Nephron (organoid): ENCODE measurements at regions not wholly inside any gene's neighbourhood (a gene's known extent, or its start where the extent isn't known, plus 50 kb on each side); places are given as distances from the start of the nearest gene placed in this dataset.
"Not testable (repeated sequence)": the region's sequence is repeated elsewhere in the genome, so short reads cannot be mapped to it uniquely, and the experiment has no call there.

Experiments
- H3K27ac Mint-ChIP-seq, 3 experiments: 2 replicates each; pipeline ENCODE4 v1.8.0; 2020; ENCODE audit warnings: mixed read lengths in 3 of 3, mild to moderate bottlenecking in 2 of 3, moderate library complexity in 1 of 3
- H3K27me3 Mint-ChIP-seq: 2 replicates; pipeline ENCODE4 v1.8.0; 2021; ENCODE audit warnings: low read depth, mild to moderate bottlenecking, moderate library complexity, mixed read lengths
- H3K36me3 Mint-ChIP-seq: 2 replicates; pipeline ENCODE4 v1.8.0; 2020; ENCODE audit warnings: low read depth, mixed read lengths
- H3K4me1 Mint-ChIP-seq: 2 replicates; pipeline ENCODE4 v1.8.0; 2020; ENCODE audit warnings: mixed read lengths
- H3K4me3 Mint-ChIP-seq, 3 experiments: 2 replicates each; pipeline ENCODE4 v1.8.0; 2020; ENCODE audit warnings: mild to moderate bottlenecking in 3 of 3, mixed read lengths in 3 of 3, moderate library complexity in 2 of 3
- H3K9me3 Mint-ChIP-seq: 2 replicates; pipeline ENCODE4 v1.8.0; 2020; ENCODE audit warnings: mixed read lengths
- TF ChIP-seq, protein P1 (sequence below), 3 experiments: fragments of 200-600 bp; sonication (generic); IDR thresholded peaks; one replicate each; pipeline ENCODE4 v1.5.0; 2021; ENCODE audit warnings: antibody characterized with exemption in 3 of 3; ENCODE audit not compliant: unreplicated experiment in 3 of 3

GRCh38 chr19:5245631-5246553 is 94.7 kb downstream of the PTPRS start:
- no peaks in the 10 kb centered on the region for H3K9me3 Mint-ChIP-seq
- H3K27me3 Mint-ChIP-seq, result no peaks in the 10 kb centered on the region
- TF ChIP-seq, protein P1, sequence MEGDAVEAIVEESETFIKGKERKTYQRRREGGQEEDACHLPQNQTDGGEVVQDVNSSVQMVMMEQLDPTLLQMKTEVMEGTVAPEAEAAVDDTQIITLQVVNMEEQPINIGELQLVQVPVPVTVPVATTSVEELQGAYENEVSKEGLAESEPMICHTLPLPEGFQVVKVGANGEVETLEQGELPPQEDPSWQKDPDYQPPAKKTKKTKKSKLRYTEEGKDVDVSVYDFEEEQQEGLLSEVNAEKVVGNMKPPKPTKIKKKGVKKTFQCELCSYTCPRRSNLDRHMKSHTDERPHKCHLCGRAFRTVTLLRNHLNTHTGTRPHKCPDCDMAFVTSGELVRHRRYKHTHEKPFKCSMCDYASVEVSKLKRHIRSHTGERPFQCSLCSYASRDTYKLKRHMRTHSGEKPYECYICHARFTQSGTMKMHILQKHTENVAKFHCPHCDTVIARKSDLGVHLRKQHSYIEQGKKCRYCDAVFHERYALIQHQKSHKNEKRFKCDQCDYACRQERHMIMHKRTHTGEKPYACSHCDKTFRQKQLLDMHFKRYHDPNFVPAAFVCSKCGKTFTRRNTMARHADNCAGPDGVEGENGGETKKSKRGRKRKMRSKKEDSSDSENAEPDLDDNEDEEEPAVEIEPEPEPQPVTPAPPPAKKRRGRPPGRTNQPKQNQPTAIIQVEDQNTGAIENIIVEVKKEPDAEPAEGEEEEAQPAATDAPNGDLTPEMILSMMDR (IDR thresholded peaks at IDR 0.05; ENCODE audit: unreplicated experiment in 3 of 3), result no peak
- H3K27ac Mint-ChIP-seq, result no peak overlapping the region
- no peaks in the 10 kb centered on the region for H3K4me1 Mint-ChIP-seq
- peaks cover 64% of the 10 kb centered on the region for H3K36me3 Mint-ChIP-seq
- H3K4me3 Mint-ChIP-seq, result no peak overlapping the region

- TF ChIP-seq, protein P1 (IDR thresholded peaks at IDR 0.05; ENCODE audit: unreplicated experiment in 3 of 3), result no peak
- Mint-ChIP-seq H3K4me3 (no peak overlapping the region), H3K36me3 (peaks cover 63% of the 10 kb centered on the region), H3K9me3 (no peaks in the 10 kb centered on the region), H3K27ac (no peak overlapping the region), H3K27me3 (no peaks in the 10 kb centered on the region), H3K4me1 (no peaks in the 10 kb centered on the region)
These were observed 96.3 kb downstream of the PTPRS start for GRCh38 chr19:5244351-5244750.

DNA sequence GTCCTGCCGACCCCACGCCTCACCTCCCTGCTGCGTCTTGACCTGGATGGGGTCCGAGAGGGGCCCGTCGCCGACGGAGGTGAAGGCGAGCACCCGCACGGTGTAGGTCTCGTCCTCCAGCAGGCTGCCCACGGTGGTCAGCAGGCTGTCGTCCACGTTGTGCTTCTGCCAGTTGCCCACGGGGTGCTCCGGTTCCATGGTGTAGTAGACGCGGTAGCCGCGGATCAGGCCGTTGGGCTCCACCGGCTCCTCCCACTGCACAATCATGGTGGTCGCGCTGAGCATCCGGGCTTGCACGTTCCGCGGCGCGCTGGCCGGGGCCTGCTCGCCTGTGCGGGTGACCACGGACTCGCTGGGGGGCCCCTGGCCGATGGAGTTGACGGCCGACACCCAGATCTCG is 96.7 kb downstream of the PTPRS start:
- TF ChIP-seq, protein P1 (IDR thresholded peaks at IDR 0.05; ENCODE audit: unreplicated experiment in 3 of 3), result no peak
- Mint-ChIP-seq H3K4me3 (no peak overlapping the region), H3K27me3 (no peaks in the 10 kb centered on the region), H3K4me1 (no peaks in the 10 kb centered on the region), H3K27ac (no peak overlapping the region), H3K36me3 (peaks cover 65% of the 10 kb centered on the region), H3K9me3 (no peaks in the 10 kb centered on the region)

- not testable (repeated sequence) for H3K9me3 Mint-ChIP-seq, H3K27me3 Mint-ChIP-seq, H3K27ac Mint-ChIP-seq, H3K4me1 Mint-ChIP-seq, H3K4me3 Mint-ChIP-seq
- H3K36me3 Mint-ChIP-seq, result peaks cover 67% of the 10 kb centered on the region
These were observed 98.7 kb downstream of the PTPRS start for GRCh38 chr19:5241896-5242295.

DNA sequence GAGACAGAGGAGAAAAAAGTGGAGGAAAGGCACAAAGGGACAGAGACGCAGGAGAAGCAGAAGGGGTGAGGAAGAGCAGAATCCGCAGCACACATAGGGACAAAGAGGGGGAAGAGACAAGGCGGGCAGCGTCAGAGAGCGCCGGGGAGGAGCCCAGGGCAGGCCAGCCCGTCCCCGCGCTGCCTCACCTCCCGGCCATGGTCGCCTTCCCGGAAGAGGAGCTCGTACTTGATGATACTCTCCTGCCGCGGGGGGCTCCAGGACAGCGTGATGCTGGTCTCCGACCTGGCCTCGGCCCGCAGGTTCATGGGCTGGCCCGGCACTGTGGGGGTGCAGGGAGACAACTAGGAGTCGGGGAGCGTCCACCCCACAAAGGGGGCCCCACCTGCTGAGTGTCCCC is 100.6 kb downstream of the PTPRS start:
- H3K4me3 Mint-ChIP-seq, result no peak overlapping the region

DNA sequence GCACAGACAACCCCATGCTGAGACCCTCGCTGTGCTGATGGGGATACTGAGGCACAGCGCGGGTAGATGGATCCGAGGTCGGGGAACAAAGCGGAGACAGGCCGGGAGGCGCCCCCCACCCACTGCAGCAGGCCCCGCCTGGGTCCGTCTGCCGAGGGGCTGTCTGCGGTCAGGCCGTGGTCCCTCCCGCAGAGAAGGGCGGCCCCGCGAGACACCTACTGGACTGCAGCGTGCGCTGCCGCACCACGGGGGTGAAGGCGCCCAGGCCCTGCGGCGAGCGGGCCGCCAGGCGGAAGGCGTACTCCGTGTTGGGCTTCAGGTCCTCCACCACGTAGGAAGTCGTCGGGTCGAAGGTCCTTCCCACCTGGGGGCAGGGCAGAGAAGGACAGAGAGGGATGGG is 101.9 kb downstream of the PTPRS start:
- Mint-ChIP-seq H3K4me1 (no peaks in the 10 kb centered on the region), H3K36me3 (peaks cover 52% of the 10 kb centered on the region), H3K9me3 (no peaks in the 10 kb centered on the region), H3K27me3 (no peaks in the 10 kb centered on the region), H3K27ac (no peak overlapping the region), H3K4me3 (no peak overlapping the region)
- TF ChIP-seq, protein P1 (IDR thresholded peaks at IDR 0.05; ENCODE audit: unreplicated experiment in 3 of 3), result no peak

More for the DNA sequence above, 100.6 kb downstream of the PTPRS start:
- no peaks in the 10 kb centered on the region for H3K4me1 Mint-ChIP-seq
- TF ChIP-seq, protein P1 (IDR thresholded peaks at IDR 0.05; ENCODE audit: unreplicated experiment in 3 of 3), result no peak
- no peaks in the 10 kb centered on the region for H3K27me3 Mint-ChIP-seq
- H3K36me3 Mint-ChIP-seq, result peaks cover 62% of the 10 kb centered on the region
- H3K27ac Mint-ChIP-seq, result no peak overlapping the region
- no peaks in the 10 kb centered on the region for H3K9me3 Mint-ChIP-seq
